HG03558 (cell line): ENCODE measurements at regions not wholly inside any gene's neighbourhood (a gene's known extent, or its start where the extent isn't known, plus 50 kb on each side); places are given as distances from the start of the nearest gene placed in this dataset.

Experiments
- ATAC-seq: cut with Tn5 transposase; IDR thresholded peaks from one replicate; pipeline ENCODE4 v1.9.1; 2021; ENCODE audit warnings: moderate number of reproducible peaks; ENCODE audit not compliant: unreplicated experiment; ENCODE audit errors: extremely low read depth

- no peak for ATAC-seq
Observed at GRCh38 chr2:18161681-18162080, 283.2 kb downstream of the KCNS3 start.

GRCh38 chr2:18159896-18160295 is 281.4 kb downstream of the KCNS3 start:
- ATAC-seq: no peak

GRCh38 chr2:18156421-18156820 is 278.0 kb downstream of the KCNS3 start:
- no peak for ATAC-seq

GRCh38 chr2:18156002-18156401 is 277.5 kb downstream of the KCNS3 start:
- no peak for ATAC-seq

- no peak for ATAC-seq
Observed at GRCh38 chr2:18154812-18155211, 276.3 kb downstream of the KCNS3 start.

- ATAC-seq: no peak
Observed at GRCh38 chr2:18154259-18154658, 275.8 kb downstream of the KCNS3 start.

- ATAC-seq: no peak
Observed at GRCh38 chr2:18153741-18154140, 275.3 kb downstream of the KCNS3 start.

- ATAC-seq: no peak
Observed at GRCh38 chr2:18151237-18151636, 272.8 kb downstream of the KCNS3 start.

GRCh38 chr2:18149660-18150246 is 271.3 kb downstream of the KCNS3 start:
- no peak for ATAC-seq

- no peak for ATAC-seq
Observed at GRCh38 chr2:18136881-18137475, 258.5 kb downstream of the KCNS3 start.

GRCh38 chr2:18133310-18133709 is 254.8 kb downstream of the KCNS3 start:
- no peak for ATAC-seq

GRCh38 chr2:18132697-18133096 is 254.2 kb downstream of the KCNS3 start:
- ATAC-seq: no peak

GRCh38 chr2:18131761-18132160 is 253.3 kb downstream of the KCNS3 start:
- ATAC-seq: no peak

GRCh38 chr2:18129348-18129747 is 250.9 kb downstream of the KCNS3 start:
- ATAC-seq: no peak

GRCh38 chr2:18125303-18125702 is 246.8 kb downstream of the KCNS3 start:
- ATAC-seq: no peak

GRCh38 chr2:18124116-18124835 is 245.8 kb downstream of the KCNS3 start:
- ATAC-seq: no peak

GRCh38 chr2:18123577-18123976 is 245.1 kb downstream of the KCNS3 start:
- no peak for ATAC-seq

- no peak for ATAC-seq
Observed at GRCh38 chr2:18123211-18123570, 244.7 kb downstream of the KCNS3 start.

- ATAC-seq: no peak
Observed at GRCh38 chr2:18122544-18123210, 244.2 kb downstream of the KCNS3 start.

GRCh38 chr2:18119883-18120282 is 241.4 kb downstream of the KCNS3 start:
- ATAC-seq: no peak

GRCh38 chr2:18118703-18119102 is 240.2 kb downstream of the KCNS3 start:
- no peak for ATAC-seq
